ENCODE measurements at regions not wholly inside any gene's neighbourhood (a gene's known extent, or its start where the extent isn't known, plus 50 kb on each side); places are given as distances from the start of the nearest gene placed in this dataset.

- DNase-seq = no peak
- peaks cover 6% of the 10 kb centered on the region for H3K4me1 ChIP-seq (ENCODE audit: insufficient read depth)
- no peak overlapping the region for H3K4me3 ChIP-seq
- no peaks in the 10 kb centered on the region for H3K36me3 ChIP-seq
- WGBS, 3 donors = 74 to 84% (median 76%) methylated on average over 11 of the region's 11 CpGs
- no peak for TF ChIP-seq CTCF (IDR thresholded peaks at IDR 0.05)
- no peak for TF ChIP-seq POLR2A (IDR thresholded peaks at IDR 0.05)
- no peak for TF ChIP-seq EP300 (IDR thresholded peaks at IDR 0.05)
- H3K27ac ChIP-seq = no peak overlapping the region
- H3K9me3 ChIP-seq = no peaks in the 10 kb centered on the region
- no peaks in the 10 kb centered on the region for H3K27me3 ChIP-seq
- intact Hi-C loops (cut with DNase I) = no loop called here
These were observed 89.4 kb upstream of the TNRC6C start for GRCh38 chr17:77869041-77869599.

- H3K36me3 ChIP-seq = no peaks in the 10 kb centered on the region
- WGBS, 3 donors = 74 to 81% (median 80%) methylated on average over 10 of the region's 10 CpGs
- no peak overlapping the region for H3K4me3 ChIP-seq
- H3K4me1 ChIP-seq (ENCODE audit: insufficient read depth) = peaks cover 6% of the 10 kb centered on the region
- no peak for TF ChIP-seq EP300 (IDR thresholded peaks at IDR 0.05)
- H3K27ac ChIP-seq = no peak overlapping the region
- no peak for DNase-seq
- H3K9me3 ChIP-seq = no peaks in the 10 kb centered on the region
- intact Hi-C loops (cut with DNase I) = loop anchor here in 1 of 4 donors (10.0 kb wide), 1 partner anchor 275 kb away; no protein-coding TSS in a partner anchor
- H3K27me3 ChIP-seq = no peaks in the 10 kb centered on the region
These were observed 88.8 kb upstream of the TNRC6C start for GRCh38 chr17:77869665-77870132.

- intact Hi-C loops (cut with DNase I) = loop anchor here in 1 of 4 donors (10.0 kb wide), 1 partner anchor 277 kb away; no protein-coding TSS in a partner anchor
- no peak for TF ChIP-seq CTCF (IDR thresholded peaks at IDR 0.05)
- no peak for TF ChIP-seq EP300 (IDR thresholded peaks at IDR 0.05)
- no peak for TF ChIP-seq POLR2A (IDR thresholded peaks at IDR 0.05)
- Histone ChIP-seq H3K36me3 (no peaks in the 10 kb centered on the region), H3K4me1 (ENCODE audit: insufficient read depth) (no peaks in the 10 kb centered on the region), H3K4me3 (no peak overlapping the region), H3K27ac (no peak overlapping the region), H3K27me3 (no peaks in the 10 kb centered on the region), H3K9me3 (peaks cover 0 to 8% of the 10 kb centered on the region in 2 donors)
- DNase-seq = no peak
- 39 to 62% (median 49%) methylated on average over 11 of the region's 11 CpGs for WGBS, 3 donors
These were observed 86.3 kb upstream of the TNRC6C start for GRCh38 chr17:77872199-77872598.

- no peak for DNase-seq
- Histone ChIP-seq H3K36me3 (no peaks in the 10 kb centered on the region), H3K9me3 (peaks cover 0 to 8% of the 10 kb centered on the region in 2 donors), H3K4me1 (ENCODE audit: insufficient read depth) (no peaks in the 10 kb centered on the region), H3K27ac (no peak overlapping the region), H3K4me3 (no peak overlapping the region), H3K27me3 (no peaks in the 10 kb centered on the region)
- WGBS, 3 donors = 59 to 63% (median 60%) methylated on average over 28 of the region's 28 CpGs
- TF ChIP-seq POLR2A (IDR thresholded peaks at IDR 0.05) = no peak
- TF ChIP-seq CTCF (IDR thresholded peaks at IDR 0.05) = no peak
- TF ChIP-seq EP300 (IDR thresholded peaks at IDR 0.05) = no peak
- intact Hi-C loops (cut with DNase I) = loop anchor here in 1 of 4 donors (10.0 kb wide), 1 partner anchor 278 kb away; no protein-coding TSS in a partner anchor
These were observed 85.6 kb upstream of the TNRC6C start for GRCh38 chr17:77872714-77873499.
